Epithelial cell of esophagus (primary cell): ENCODE measurements at regions not wholly inside any gene's neighbourhood (a gene's known extent, or its start where the extent isn't known, plus 50 kb on each side); places are given as distances from the start of the nearest gene placed in this dataset.

Experiments used
- DNase-seq: peaks from one replicate; pipeline ENCODE4 v3.0.0; 2010; ENCODE audit warnings: low read depth
- H3K4me3 ChIP-seq: 2 replicates; pipeline ENCODE4 v1.5.1; 2011; ENCODE audit warnings: mild to moderate bottlenecking, low read length, control low read depth
- CTCF ChIP-seq: IDR thresholded peaks from 2 replicates; pipeline ENCODE4 v1.5.1; 2011; ENCODE audit warnings: low read depth, mild to moderate bottlenecking, low read length, control low read depth, inconsistent platforms; ENCODE audit not compliant: insufficient read depth; ENCODE audit errors: missing control alignments

- DNase-seq: no peak
- TF ChIP-seq CTCF: no peak
- no peak overlapping the region for H3K4me3 ChIP-seq
Observed at GRCh38 chr16:85329059-85329812, 217.0 kb upstream of the CIBAR2 start.

GRCh38 chr16:85330006-85330693 lies 217.9 kb upstream of the CIBAR2 start:
- H3K4me3 ChIP-seq: no peak overlapping the region
- no peak for DNase-seq
- TF ChIP-seq CTCF: no peak

- TF ChIP-seq CTCF: peak; percentile 56
- H3K4me3 ChIP-seq: no peak overlapping the region
- DNase-seq: peak; percentile 66
Observed at GRCh38 chr16:85330694-85331188, 218.5 kb upstream of the CIBAR2 start.

- DNase-seq: peak; percentile 60
- H3K4me3 ChIP-seq: no peak overlapping the region
- no peak for TF ChIP-seq CTCF
Observed at GRCh38 chr16:85331688-85332087, 219.4 kb upstream of the CIBAR2 start.

- no peak overlapping the region for H3K4me3 ChIP-seq
- TF ChIP-seq CTCF: no peak
- DNase-seq: no peak
Observed at GRCh38 chr16:85332175-85332574, 219.9 kb upstream of the CIBAR2 start.

- no peak for DNase-seq
- no peak overlapping the region for H3K4me3 ChIP-seq
- no peak for TF ChIP-seq CTCF
Observed at GRCh38 chr16:85333337-85333736, 221.1 kb upstream of the CIBAR2 start.
